ENCODE measurements at regions not wholly inside any gene's neighbourhood (a gene's known extent, or its start where the extent isn't known, plus 50 kb on each side); places are given as distances from the start of the nearest gene placed in this dataset.

DNA sequence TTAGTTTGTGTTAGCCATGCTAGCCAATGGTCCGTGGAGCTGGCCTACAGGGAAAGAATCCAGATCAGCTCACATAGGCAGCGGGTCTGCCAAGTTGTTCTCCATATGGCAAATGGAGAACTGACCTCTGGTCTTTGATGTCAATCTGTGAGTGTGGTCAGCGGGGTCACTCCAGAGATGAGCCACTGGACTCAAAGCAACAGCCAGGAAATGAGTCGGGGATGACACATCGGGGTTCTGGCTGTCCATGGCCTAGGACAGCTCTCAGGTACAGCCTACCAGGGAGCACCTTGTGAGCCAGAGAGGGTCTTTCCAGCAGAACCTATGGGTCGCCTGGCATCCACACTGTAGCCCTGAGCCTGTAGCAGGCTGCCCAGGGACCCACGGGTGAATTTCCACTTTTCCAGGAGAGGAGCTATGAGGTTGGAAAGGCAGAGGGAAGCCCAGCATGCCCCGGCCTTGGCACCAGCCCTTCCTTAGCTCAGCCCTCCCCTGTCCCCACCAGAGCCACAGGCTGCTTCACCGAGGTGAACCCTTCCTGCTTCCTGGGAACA, 203.0 kb upstream of the TNRC6C start:
- TF ChIP-seq, protein P1, sequence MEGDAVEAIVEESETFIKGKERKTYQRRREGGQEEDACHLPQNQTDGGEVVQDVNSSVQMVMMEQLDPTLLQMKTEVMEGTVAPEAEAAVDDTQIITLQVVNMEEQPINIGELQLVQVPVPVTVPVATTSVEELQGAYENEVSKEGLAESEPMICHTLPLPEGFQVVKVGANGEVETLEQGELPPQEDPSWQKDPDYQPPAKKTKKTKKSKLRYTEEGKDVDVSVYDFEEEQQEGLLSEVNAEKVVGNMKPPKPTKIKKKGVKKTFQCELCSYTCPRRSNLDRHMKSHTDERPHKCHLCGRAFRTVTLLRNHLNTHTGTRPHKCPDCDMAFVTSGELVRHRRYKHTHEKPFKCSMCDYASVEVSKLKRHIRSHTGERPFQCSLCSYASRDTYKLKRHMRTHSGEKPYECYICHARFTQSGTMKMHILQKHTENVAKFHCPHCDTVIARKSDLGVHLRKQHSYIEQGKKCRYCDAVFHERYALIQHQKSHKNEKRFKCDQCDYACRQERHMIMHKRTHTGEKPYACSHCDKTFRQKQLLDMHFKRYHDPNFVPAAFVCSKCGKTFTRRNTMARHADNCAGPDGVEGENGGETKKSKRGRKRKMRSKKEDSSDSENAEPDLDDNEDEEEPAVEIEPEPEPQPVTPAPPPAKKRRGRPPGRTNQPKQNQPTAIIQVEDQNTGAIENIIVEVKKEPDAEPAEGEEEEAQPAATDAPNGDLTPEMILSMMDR (IDR thresholded peaks at IDR 0.05) = no peak
- TF ChIP-seq POLR2A (IDR thresholded peaks at IDR 0.05) = no peak
